ENCODE measurements at regions not wholly inside any gene's neighbourhood (a gene's known extent, or its start where the extent isn't known, plus 50 kb on each side); places are given as distances from the start of the nearest gene placed in this dataset.

DNA sequence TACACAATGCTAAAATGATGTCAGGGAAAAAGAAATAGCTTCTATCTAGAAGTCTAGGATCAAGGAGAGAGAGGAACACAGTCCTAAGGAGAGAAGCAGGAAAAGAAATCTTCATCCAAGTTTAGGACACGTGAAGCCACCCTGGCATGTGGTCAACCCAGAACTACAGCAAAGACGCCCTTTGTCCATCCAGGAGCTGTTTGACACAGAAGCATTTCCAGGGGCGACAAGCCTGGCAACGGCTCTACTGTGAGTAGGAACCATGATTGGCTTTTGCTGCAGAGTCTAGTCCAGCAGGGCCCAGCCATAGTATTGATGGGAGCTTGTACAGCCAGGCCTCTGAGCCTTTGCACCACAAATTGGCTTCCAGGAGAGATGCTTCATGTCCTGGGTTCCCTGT lies 185.4 kb upstream of the RPL38 start:
- no peak for DNase-seq (ENCODE audit: low read depth)

DNA sequence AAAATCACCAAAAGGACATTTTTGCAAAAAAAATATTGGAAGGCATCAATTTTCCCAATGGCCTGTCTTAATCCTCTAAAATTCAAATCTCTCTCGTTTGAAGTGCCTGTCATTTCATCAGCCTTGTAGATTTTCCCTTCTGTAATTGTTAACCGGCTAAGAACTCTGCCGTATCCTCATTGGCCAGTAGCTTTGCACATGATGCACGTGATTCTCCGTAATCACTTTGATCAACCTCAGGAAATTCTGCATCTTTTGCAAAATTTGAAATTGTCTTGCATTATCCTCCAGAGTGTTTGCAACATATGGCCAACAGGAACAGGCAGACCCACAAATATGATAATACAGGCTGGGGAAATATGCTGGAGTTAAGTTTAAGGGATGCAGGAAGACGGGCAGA lies 184.2 kb upstream of the RPL38 start:
- DNase-seq (ENCODE audit: low read depth), result no peak

- DNase-seq (ENCODE audit: low read depth), result no peak
Measured at GRCh38 chr17:74019860-74020259, 183.6 kb upstream of the RPL38 start.

- DNase-seq (ENCODE audit: low read depth), result no peak
Measured at GRCh38 chr17:74020522-74020921, 183.0 kb upstream of the RPL38 start.

DNA sequence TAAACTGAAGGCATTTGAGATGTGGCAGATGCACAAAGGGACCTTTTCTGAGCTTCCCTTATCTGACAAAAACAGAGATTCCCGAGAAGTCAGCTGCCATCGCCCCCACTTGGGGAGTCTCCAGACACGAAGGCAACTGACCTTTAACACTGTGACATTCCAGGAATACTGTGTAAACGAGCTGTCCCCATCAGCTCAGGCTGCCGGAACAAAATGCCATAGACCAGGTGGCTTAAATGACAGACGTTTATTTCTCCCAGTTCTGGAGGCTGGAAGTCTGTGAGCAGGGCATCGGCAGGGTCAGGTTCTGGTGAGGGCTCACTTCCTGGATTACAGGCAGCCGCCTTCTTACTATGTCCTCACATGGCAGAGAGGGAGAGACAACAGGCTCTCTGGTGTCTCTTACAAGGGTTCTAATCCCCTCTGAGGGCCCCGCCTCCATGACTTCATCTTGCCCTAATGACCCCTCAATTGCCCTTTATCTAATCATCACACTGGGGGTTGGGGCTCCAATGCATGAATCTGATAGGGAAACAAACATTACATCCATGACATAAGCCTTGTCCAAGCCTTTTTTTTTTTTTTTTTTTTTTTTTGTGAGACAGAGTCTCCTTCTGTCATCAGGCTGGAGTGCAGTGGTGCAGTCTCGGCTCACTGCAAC lies 178.5 kb upstream of the RPL38 start:
- no peak for DNase-seq (ENCODE audit: low read depth)

GRCh38 chr17:74027444-74027843 lies 176.0 kb upstream of the RPL38 start:
- DNase-seq (ENCODE audit: low read depth), result no peak

GRCh38 chr17:74028354-74029116 lies 174.9 kb upstream of the RPL38 start:
- DNase-seq (ENCODE audit: low read depth), result no peak

DNA sequence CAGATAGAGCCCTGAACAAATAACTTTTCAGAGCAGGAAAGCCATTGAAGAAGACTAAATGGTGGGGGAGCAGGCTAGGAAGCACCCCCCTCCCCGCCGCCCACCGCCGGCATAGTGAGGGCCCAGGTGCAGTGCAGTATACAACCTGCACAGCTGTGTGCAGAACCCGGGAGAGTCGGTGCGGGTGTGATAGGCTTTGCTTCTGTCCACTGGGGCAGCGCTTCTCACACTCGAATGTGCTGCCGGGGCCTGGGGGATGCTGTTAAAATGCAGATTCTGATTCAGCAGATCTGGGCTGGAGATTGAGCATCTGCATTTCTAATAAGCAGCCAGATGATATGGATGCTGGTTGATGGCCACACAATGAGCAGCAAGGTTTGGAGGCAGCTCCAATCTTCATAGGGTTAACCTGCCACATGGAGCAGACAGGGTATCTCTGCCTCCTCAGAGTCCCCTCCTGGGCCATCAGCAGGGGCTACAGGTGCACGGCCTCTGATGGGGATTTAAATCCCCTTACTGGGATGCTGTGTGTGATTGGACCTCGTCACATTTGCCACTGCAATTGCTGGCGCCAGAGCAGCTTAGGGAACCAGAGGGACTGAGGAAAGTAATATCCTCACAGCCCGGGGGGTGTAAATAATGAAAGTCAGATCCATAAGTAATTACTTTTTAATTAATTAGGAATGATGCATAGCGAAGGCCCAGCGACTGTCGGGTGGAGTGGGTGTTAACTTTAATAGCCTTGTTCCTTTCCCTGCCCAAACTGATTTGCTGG lies 172.0 kb upstream of the RPL38 start:
- DNase-seq (ENCODE audit: low read depth), result no peak

GRCh38 chr17:74032222-74032621 lies 171.3 kb upstream of the RPL38 start:
- no peak for DNase-seq (ENCODE audit: low read depth)

DNA sequence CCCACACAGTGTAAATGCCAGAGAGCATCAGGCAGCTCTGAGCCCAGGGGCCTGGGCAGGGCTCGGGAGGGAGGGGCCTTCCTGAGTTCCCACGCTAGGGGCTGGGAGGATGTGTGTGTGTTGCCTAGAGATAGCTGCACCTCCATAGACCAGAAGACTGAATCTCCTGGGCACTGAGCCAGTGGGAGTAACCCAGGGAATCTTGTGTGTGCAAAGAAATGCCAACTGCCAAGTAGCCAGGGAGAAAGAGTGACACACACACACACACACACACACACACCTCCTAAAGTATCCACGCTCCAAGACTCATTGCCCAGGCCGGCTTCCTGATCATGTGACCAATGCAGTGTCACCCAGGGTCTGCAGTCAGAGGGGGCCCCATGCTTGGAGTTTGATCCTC lies 166.2 kb upstream of the RPL38 start:
- no peak for DNase-seq (ENCODE audit: low read depth)

- DNase-seq (ENCODE audit: low read depth), result no peak
Measured at GRCh38 chr17:74040291-74040690, 163.2 kb upstream of the RPL38 start.

DNA sequence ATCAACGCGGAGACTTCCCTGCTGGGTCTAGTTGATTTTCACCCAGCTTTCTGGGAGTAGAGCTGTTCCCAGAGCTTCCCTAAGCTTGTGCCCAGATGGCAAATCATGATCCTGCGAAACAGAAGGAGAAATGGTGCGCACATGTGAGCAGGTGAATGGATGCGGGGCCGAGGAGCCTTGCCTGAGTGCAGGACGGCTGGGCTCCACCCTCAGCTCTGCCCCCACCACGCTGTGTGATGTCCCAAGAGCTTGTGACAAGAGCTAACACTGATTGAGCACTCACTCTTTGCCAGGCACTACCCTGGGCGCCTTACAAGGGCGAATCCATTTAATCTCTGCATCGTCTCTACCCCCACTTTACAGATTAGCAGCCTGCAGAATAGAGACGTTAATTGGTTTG lies 162.7 kb upstream of the RPL38 start:
- DNase-seq (ENCODE audit: low read depth), result no peak

- DNase-seq (ENCODE audit: low read depth), result no peak
Measured at GRCh38 chr17:74041869-74042640, 161.4 kb upstream of the RPL38 start.

DNA sequence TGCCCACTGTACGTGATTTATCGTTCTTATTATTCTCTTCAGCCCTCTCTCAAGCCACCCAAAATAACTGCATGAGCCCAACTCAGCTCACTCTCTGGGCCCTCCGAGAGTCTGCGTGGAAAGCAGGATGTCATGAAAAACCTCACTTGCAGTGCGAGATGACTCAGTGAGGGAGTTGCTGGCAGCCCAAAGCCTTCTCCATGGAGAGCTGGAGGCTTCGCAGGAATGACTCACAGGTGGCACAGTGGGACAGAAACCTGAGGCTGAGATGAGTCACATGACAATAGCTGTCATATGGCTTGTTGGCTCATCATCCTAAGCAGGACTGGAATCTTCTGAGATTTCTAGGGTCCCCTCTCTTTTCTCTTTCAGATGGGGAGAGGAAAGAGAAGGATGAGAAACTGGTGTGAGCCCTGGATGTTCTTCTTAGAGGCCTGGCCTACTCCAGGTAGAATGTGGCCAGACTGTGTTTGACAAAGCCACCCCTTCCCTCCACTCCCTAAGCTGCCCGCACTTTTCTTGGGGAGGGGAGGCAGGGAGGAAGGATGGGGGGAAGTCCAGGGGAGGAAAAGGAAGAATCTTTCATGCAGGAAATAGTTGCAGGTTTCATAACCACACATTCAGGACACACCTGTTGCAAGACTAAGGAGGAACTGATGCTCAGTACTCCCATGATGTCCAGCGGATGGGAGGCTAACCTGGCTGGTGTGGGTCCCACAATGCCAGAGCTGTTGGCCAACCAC lies 160.6 kb upstream of the RPL38 start:
- DNase-seq (ENCODE audit: low read depth), result no peak

DNA sequence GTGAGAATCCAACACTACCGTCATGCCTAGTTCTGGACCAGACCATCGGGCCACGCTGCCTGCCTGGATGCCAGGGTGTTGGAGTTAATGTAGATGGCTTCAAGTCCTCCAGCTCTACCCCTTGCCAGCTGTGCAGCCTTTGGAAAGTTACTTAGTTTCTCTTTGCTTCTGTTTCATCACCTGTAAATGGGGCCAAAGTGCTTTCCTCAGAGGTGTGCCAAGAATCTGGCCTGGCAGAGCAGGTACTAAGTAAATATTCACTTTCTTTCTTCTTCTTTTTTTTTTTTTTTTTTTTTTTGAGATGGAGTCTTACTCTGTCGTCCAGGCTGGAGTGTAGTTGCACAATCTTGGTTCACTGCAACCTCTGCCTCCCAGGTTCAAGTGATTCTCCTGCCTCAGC lies 159.5 kb upstream of the RPL38 start:
- no peak for DNase-seq (ENCODE audit: low read depth)

GRCh38 chr17:74045608-74046280 lies 157.7 kb upstream of the RPL38 start:
- no peak for DNase-seq (ENCODE audit: low read depth)

DNA sequence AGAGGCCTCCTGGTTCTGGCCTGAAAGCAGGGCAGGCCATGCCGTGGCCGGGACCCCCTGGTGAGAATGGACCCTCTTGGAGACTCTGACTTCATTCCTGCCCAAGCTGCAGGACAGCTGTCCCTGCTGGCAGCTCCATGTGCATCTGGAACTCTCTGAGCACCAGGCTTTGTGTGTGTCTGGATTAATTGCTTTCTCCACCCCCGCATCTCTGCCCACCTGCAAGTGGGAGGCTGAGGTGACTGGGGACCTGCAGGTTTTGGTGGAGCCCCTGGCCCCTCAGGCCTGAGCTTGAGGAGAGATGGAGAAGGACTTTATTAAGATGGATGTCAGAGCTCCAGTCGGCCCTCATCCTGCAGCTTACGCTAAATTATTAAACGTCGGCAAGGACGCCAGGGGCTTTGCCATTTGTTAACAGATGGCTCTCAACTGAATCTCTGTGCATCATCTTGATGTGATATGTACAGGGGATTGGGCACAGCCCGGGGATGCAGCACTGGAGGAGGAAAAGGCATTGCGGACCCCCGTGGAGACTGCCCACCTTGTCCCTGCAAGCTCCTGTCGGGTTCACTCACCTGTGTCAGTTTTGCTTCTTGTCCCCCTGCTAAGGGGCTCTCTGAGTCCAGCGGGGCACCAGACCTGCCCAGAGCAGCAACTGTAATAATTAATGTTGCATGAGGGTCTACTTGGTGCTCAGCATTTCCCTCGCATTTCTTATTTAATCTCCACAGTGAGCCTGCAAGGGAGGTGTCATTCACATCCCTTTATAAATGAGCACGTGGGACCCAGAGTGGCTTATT lies 154.1 kb upstream of the RPL38 start:
- no peak for DNase-seq (ENCODE audit: low read depth)

GRCh38 chr17:74049967-74050458 lies 153.5 kb upstream of the RPL38 start:
- no peak for DNase-seq (ENCODE audit: low read depth)

DNA sequence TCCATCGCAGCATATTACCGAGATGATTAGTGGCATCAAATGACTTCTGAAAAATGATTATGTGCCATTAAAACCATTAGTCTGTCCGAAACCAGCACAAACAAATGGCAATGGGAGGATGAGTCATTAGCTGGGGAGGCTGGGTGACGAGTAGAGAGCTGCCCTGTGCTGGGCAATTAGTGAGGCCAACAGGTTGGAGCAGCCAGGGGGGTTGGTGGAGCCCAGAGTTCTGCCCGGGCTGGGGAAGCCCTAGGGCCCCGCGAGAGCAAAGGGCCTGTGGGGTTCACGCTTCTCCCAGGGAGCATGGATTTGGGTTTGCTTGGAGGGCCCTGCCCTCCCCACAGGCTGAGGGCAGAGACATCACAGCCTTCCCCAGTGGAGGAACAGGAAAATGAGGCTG lies 152.1 kb upstream of the RPL38 start:
- DNase-seq (ENCODE audit: low read depth), result no peak

All from activated T-helper 1 cell treated with Interleukin-2 at 50 U/mL for 16 hours (primary cell).